Naive B cell (primary cell): ENCODE measurements at regions not wholly inside any gene's neighbourhood (a gene's known extent, or its start where the extent isn't known, plus 50 kb on each side); places are given as distances from the start of the nearest gene placed in this dataset.
"Not testable (repeated sequence)": the region's sequence is repeated elsewhere in the genome, so short reads cannot be mapped to it uniquely, and the experiment has no call there.

Experiments
- ATAC-seq, 2 donors: fragments of 150-1000 bp; cut with Tn5 transposase; 2 replicates each; pipeline ENCODE4 v1.10.0; 2021; ENCODE audit warnings: low read depth in 2 of 2, mild to moderate bottlenecking in 2 of 2, moderate library complexity in 2 of 2
- DNase-seq: peaks from one replicate; pipeline ENCODE4 v3.0.0; 2022
- H3K27ac Mint-ChIP-seq, 6 donors: one replicate each; pipeline ENCODE4 v1.8.0; 2020 to 2022; ENCODE audit warnings: mild to moderate bottlenecking in 6 of 6, mixed read lengths in 6 of 6, moderate library complexity in 5 of 6, inconsistent platforms in 2 of 6
- H3K27me3 Mint-ChIP-seq, 3 donors: one replicate each; pipeline ENCODE4 v1.8.0; 2021 to 2022; ENCODE audit warnings: mixed read lengths in 3 of 3, mild to moderate bottlenecking in 1 of 3
- H3K36me3 Mint-ChIP-seq, 2 donors: one replicate each; pipeline ENCODE4 v1.8.0; 2020 to 2022; ENCODE audit warnings: mixed read lengths in 2 of 2, inconsistent platforms in 1 of 2, mild to moderate bottlenecking in 1 of 2
- H3K4me1 Mint-ChIP-seq, 3 donors: one replicate each; pipeline ENCODE4 v1.8.0; 2020 to 2022; ENCODE audit warnings: mixed read lengths in 3 of 3, inconsistent platforms in 1 of 3, mild to moderate bottlenecking in 1 of 3, moderate library complexity in 1 of 3
- H3K4me3 Mint-ChIP-seq, 8 donors: one replicate each; pipeline ENCODE4 v1.8.0; 2020 to 2022; ENCODE audit warnings: mild to moderate bottlenecking in 8 of 8, mixed read lengths in 8 of 8, moderate library complexity in 8 of 8, inconsistent platforms in 2 of 8
- H3K9me3 Mint-ChIP-seq, 7 donors: one replicate each; pipeline ENCODE4 v1.8.0; 2020 to 2022; ENCODE audit warnings: mixed read lengths in 7 of 7, mild to moderate bottlenecking in 5 of 7, inconsistent platforms in 2 of 7, moderate library complexity in 1 of 7

- H3K4me3 Mint-ChIP-seq, result no peak overlapping the region
- H3K9me3 Mint-ChIP-seq, result peaks cover 0 to 9% (median 5%) of the 10 kb centered on the region in 7 donors
- no peak overlapping the region for H3K27ac Mint-ChIP-seq
- no peaks in the 10 kb centered on the region for H3K4me1 Mint-ChIP-seq
- no peaks in the 10 kb centered on the region for H3K27me3 Mint-ChIP-seq
- no peak for ATAC-seq
- DNase-seq, result no peak
- no peaks in the 10 kb centered on the region for H3K36me3 Mint-ChIP-seq
Observed at GRCh38 chr6:67094431-67094946, 1387.5 kb upstream of the EYS start.

- Mint-ChIP-seq H3K4me1 (no peaks in the 10 kb centered on the region), H3K36me3 (no peaks in the 10 kb centered on the region), H3K4me3 (no peak overlapping the region), H3K27me3 (no peaks in the 10 kb centered on the region), H3K27ac (no peak overlapping the region), H3K9me3 (peaks cover 0 to 5% (median 0%) of the 10 kb centered on the region in 7 donors)
- DNase-seq (no peak), ATAC-seq (no peak)
Observed at GRCh38 chr6:67073938-67074337, 1366.9 kb upstream of the EYS start.

- Mint-ChIP-seq H3K4me1 (no peaks in the 10 kb centered on the region), H3K27ac (no peak overlapping the region), H3K27me3 (no peaks in the 10 kb centered on the region), H3K36me3 (no peaks in the 10 kb centered on the region), H3K9me3 (peaks cover 0 to 6% (median 0%) of the 10 kb centered on the region in 7 donors), H3K4me3 (no peak overlapping the region)
- DNase-seq (no peak), ATAC-seq (no peak)
Observed at GRCh38 chr6:67068781-67069180, 1361.8 kb upstream of the EYS start.

- Mint-ChIP-seq H3K9me3 (peaks cover 0 to 16% (median 10%) of the 10 kb centered on the region in 7 donors), H3K4me1 (no peaks in the 10 kb centered on the region), H3K27me3 (no peaks in the 10 kb centered on the region), H3K27ac (no peak overlapping the region), H3K4me3 (no peak overlapping the region), H3K36me3 (no peaks in the 10 kb centered on the region)
- ATAC-seq (no peak), DNase-seq (no peak)
Observed at GRCh38 chr6:67064323-67064722, 1357.3 kb upstream of the EYS start.

GRCh38 chr6:67047996-67048395, 1341.0 kb upstream of the EYS start:
- peaks cover 0 to 16% (median 2%) of the 10 kb centered on the region in 7 donors for H3K9me3 Mint-ChIP-seq
- H3K4me3 Mint-ChIP-seq, result no peak overlapping the region
- DNase-seq, result no peak
- H3K4me1 Mint-ChIP-seq, result no peaks in the 10 kb centered on the region
- no peaks in the 10 kb centered on the region for H3K36me3 Mint-ChIP-seq
- H3K27ac Mint-ChIP-seq, result no peak overlapping the region
- H3K27me3 Mint-ChIP-seq, result no peaks in the 10 kb centered on the region
- ATAC-seq, result no peak

GRCh38 chr6:67045076-67045475, 1338.0 kb upstream of the EYS start:
- H3K27ac Mint-ChIP-seq, result no peak overlapping the region
- no peak for DNase-seq
- H3K36me3 Mint-ChIP-seq, result no peaks in the 10 kb centered on the region
- peaks cover 0 to 10% (median 0%) of the 10 kb centered on the region in 7 donors for H3K9me3 Mint-ChIP-seq
- no peaks in the 10 kb centered on the region for H3K4me1 Mint-ChIP-seq
- ATAC-seq, result no peak
- no peaks in the 10 kb centered on the region for H3K27me3 Mint-ChIP-seq
- H3K4me3 Mint-ChIP-seq, result no peak overlapping the region

GRCh38 chr6:67031451-67031850, 1324.4 kb upstream of the EYS start:
- DNase-seq (no peak), ATAC-seq (no peak)
- Mint-ChIP-seq H3K4me3 (no peak overlapping the region), H3K36me3 (no peaks in the 10 kb centered on the region), H3K9me3 (peaks cover 0 to 22% (median 3%) of the 10 kb centered on the region in 7 donors), H3K27me3 (no peaks in the 10 kb centered on the region), H3K4me1 (no peaks in the 10 kb centered on the region), H3K27ac (peak overlapping the region in 1 of 6 donors; percentile 43)

- Mint-ChIP-seq H3K27me3 (no peaks in the 10 kb centered on the region), H3K27ac (no peak overlapping the region), H3K9me3 (peaks cover 0 to 22% (median 3%) of the 10 kb centered on the region in 7 donors), H3K4me3 (no peak overlapping the region), H3K4me1 (no peaks in the 10 kb centered on the region), H3K36me3 (no peaks in the 10 kb centered on the region)
- DNase-seq (no peak), ATAC-seq (no peak)
Observed at GRCh38 chr6:67030861-67031260, 1323.8 kb upstream of the EYS start.

- no peak overlapping the region for H3K27ac Mint-ChIP-seq
- H3K4me3 Mint-ChIP-seq, result no peak overlapping the region
- no peaks in the 10 kb centered on the region for H3K36me3 Mint-ChIP-seq
- DNase-seq (no peak), ATAC-seq (no peak)
- no peaks in the 10 kb centered on the region for H3K4me1 Mint-ChIP-seq
- no peaks in the 10 kb centered on the region for H3K27me3 Mint-ChIP-seq
- H3K9me3 Mint-ChIP-seq, result peaks cover 0 to 3% (median 2%) of the 10 kb centered on the region in 7 donors
Observed at GRCh38 chr6:67016921-67017460, 1310.0 kb upstream of the EYS start.

- Mint-ChIP-seq H3K9me3 (peaks cover 0 to 6% (median 0%) of the 10 kb centered on the region in 7 donors), H3K36me3 (no peaks in the 10 kb centered on the region), H3K4me3 (no peak overlapping the region), H3K27me3 (no peaks in the 10 kb centered on the region), H3K4me1 (no peaks in the 10 kb centered on the region), H3K27ac (no peak overlapping the region)
- no peak for DNase-seq
- no peak for ATAC-seq
Observed at GRCh38 chr6:67011441-67011840, 1304.4 kb upstream of the EYS start.

GRCh38 chr6:67009818-67010217, 1302.8 kb upstream of the EYS start:
- Mint-ChIP-seq H3K27ac (no peak overlapping the region), H3K27me3 (no peaks in the 10 kb centered on the region), H3K36me3 (no peaks in the 10 kb centered on the region), H3K4me1 (no peaks in the 10 kb centered on the region), H3K4me3 (no peak overlapping the region), H3K9me3 (peaks cover 0 to 5% (median 2%) of the 10 kb centered on the region in 7 donors)
- no peak for DNase-seq
- no peak for ATAC-seq

- Mint-ChIP-seq H3K36me3 (no peaks in the 10 kb centered on the region), H3K4me1 (no peaks in the 10 kb centered on the region), H3K9me3 (peaks cover 3 to 5% (median 4%) of the 10 kb centered on the region in 7 donors), H3K4me3 (no peak overlapping the region), H3K27me3 (no peaks in the 10 kb centered on the region), H3K27ac (no peak overlapping the region)
- no peak for ATAC-seq
- no peak for DNase-seq
Observed at GRCh38 chr6:67003844-67004243, 1296.8 kb upstream of the EYS start.

- Mint-ChIP-seq H3K4me3 (no peak overlapping the region), H3K9me3 (peaks cover 3 to 10% (median 6%) of the 10 kb centered on the region in 7 donors), H3K27ac (no peak overlapping the region), H3K4me1 (no peaks in the 10 kb centered on the region), H3K27me3 (no peaks in the 10 kb centered on the region), H3K36me3 (no peaks in the 10 kb centered on the region)
- DNase-seq (no peak), ATAC-seq (no peak)
Observed at GRCh38 chr6:67000121-67000520, 1293.1 kb upstream of the EYS start.

GRCh38 chr6:66997579-66997978, 1290.6 kb upstream of the EYS start:
- H3K4me3 Mint-ChIP-seq, H3K27me3 Mint-ChIP-seq, H3K36me3 Mint-ChIP-seq, H3K9me3 Mint-ChIP-seq, ATAC-seq, H3K4me1 Mint-ChIP-seq, DNase-seq, H3K27ac Mint-ChIP-seq: not testable (repeated sequence)

- Mint-ChIP-seq H3K4me1 (no peaks in the 10 kb centered on the region), H3K9me3 (peaks cover 2 to 10% (median 5%) of the 10 kb centered on the region in 7 donors), H3K4me3 (no peak overlapping the region), H3K27me3 (no peaks in the 10 kb centered on the region), H3K36me3 (no peaks in the 10 kb centered on the region), H3K27ac (no peak overlapping the region)
- DNase-seq, result no peak
- ATAC-seq, result no peak
Observed at GRCh38 chr6:66995669-66996068, 1288.6 kb upstream of the EYS start.
